H1 (cell line): ENCODE measurements at regions not wholly inside any gene's neighbourhood (a gene's known extent, or its start where the extent isn't known, plus 50 kb on each side); places are given as distances from the start of the nearest gene placed in this dataset.

Experiments
- ATF2 ChIP-seq: IDR thresholded peaks from 2 replicates; pipeline ENCODE4 v1.6.1; 2012; ENCODE audit warnings: low read length, inconsistent platforms
- CHD7 ChIP-seq: fragments of 300-600 bp; sonication (generic); IDR thresholded peaks from 2 replicates; pipeline ENCODE4 v1.7.1; 2012; ENCODE audit warnings: low read length, moderate library complexity, mild to moderate bottlenecking, inconsistent platforms; ENCODE audit not compliant: insufficient replicate concordance
- CREB1 ChIP-seq: IDR thresholded peaks from 2 replicates; pipeline ENCODE4 v1.6.1; 2012; ENCODE audit warnings: inconsistent platforms
- KDM4A ChIP-seq: IDR thresholded peaks from one replicate; pipeline ENCODE4 v1.7.1; 2012; ENCODE audit warnings: low read depth, mild to moderate bottlenecking, moderate library complexity, low read length, inconsistent platforms; ENCODE audit not compliant: severe bottlenecking
- KDM5A ChIP-seq: fragments of 200-600 bp; IDR thresholded peaks from 2 replicates; pipeline ENCODE4 v1.7.1; 2012; ENCODE audit warnings: mild to moderate bottlenecking, low read length, inconsistent platforms, mixed read lengths
- RBBP5 ChIP-seq: IDR thresholded peaks from 2 replicates; pipeline ENCODE4 v1.7.1; 2012; ENCODE audit warnings: low read depth, mild to moderate bottlenecking, inconsistent platforms, low read length, moderate library complexity, borderline replicate concordance
- RNF2 ChIP-seq: fragments of 200-900, 300-1000 bp; sonication (generic); IDR thresholded peaks from 2 replicates; pipeline ENCODE4 v1.7.1; 2016; ENCODE audit warnings: borderline replicate concordance, low read depth, mild to moderate bottlenecking, antibody characterized with exemption, low read length; ENCODE audit not compliant: poor library complexity, severe bottlenecking; ENCODE audit errors: missing control alignments
- SIRT6 ChIP-seq: IDR thresholded peaks from one replicate; pipeline ENCODE4 v1.7.1; 2012; ENCODE audit warnings: low read length, inconsistent platforms
- SIX5 ChIP-seq: IDR thresholded peaks from 2 replicates; pipeline ENCODE4 v1.6.1; 2011; ENCODE audit warnings: mild to moderate bottlenecking, low read depth, low read length
- TEAD4 ChIP-seq: IDR thresholded peaks from 2 replicates; pipeline ENCODE4 v1.6.1; 2012; ENCODE audit warnings: low read depth, low read length, inconsistent platforms, mixed read lengths

GRCh38 chr4:138672393-138672976, 343.1 kb upstream of the NOCT start (continued):
- TF ChIP-seq CHD7 (no peak), KDM5A (no peak), SIRT6 (no peak), SIX5 (no peak), KDM4A (no peak), ATF2 (no peak), RBBP5 (no peak), RNF2 (no peak), TEAD4 (no peak), CREB1 (no peak)
